GM18498 (cell line): ENCODE measurements at regions not wholly inside any gene's neighbourhood (a gene's known extent, or its start where the extent isn't known, plus 50 kb on each side); places are given as distances from the start of the nearest gene placed in this dataset.

Experiments used
- ATAC-seq: cut with Tn5 transposase; IDR thresholded peaks from one replicate; pipeline ENCODE4 v1.9.1; 2021; ENCODE audit warnings: mild to moderate bottlenecking, moderate library complexity; ENCODE audit not compliant: unreplicated experiment

GRCh38 chr15:26378304-26378703 is 394.6 kb downstream of the GABRB3 start:
- ATAC-seq, result no peak

GRCh38 chr15:26376243-26376642 is 396.6 kb downstream of the GABRB3 start:
- no peak for ATAC-seq

- no peak for ATAC-seq
Observed at GRCh38 chr15:26374806-26375205, 398.1 kb downstream of the GABRB3 start.

GRCh38 chr15:26372706-26373105 is 400.2 kb downstream of the GABRB3 start:
- ATAC-seq, result no peak

- no peak for ATAC-seq
Observed at GRCh38 chr15:26365077-26365476, 407.8 kb downstream of the GABRB3 start.

GRCh38 chr15:26359855-26360254 is 413.0 kb downstream of the GABRB3 start:
- ATAC-seq, result no peak

- ATAC-seq, result no peak
Observed at GRCh38 chr15:26358708-26359107, 414.2 kb downstream of the GABRB3 start.

- ATAC-seq, result no peak
Observed at GRCh38 chr15:26357653-26358052, 415.2 kb downstream of the GABRB3 start.

- ATAC-seq, result no peak
Observed at GRCh38 chr15:26355472-26356074, 417.3 kb downstream of the GABRB3 start.

GRCh38 chr15:26352909-26353308 is 420.0 kb downstream of the GABRB3 start:
- ATAC-seq, result no peak

- no peak for ATAC-seq
Observed at GRCh38 chr15:26352406-26352805, 420.5 kb downstream of the GABRB3 start.

- no peak for ATAC-seq
Observed at GRCh38 chr15:26325495-26325894, 447.4 kb downstream of the GABRB3 start.

GRCh38 chr15:26323566-26323965 is 449.3 kb downstream of the GABRB3 start:
- no peak for ATAC-seq

GRCh38 chr15:26318689-26319088 is 454.2 kb downstream of the GABRB3 start:
- ATAC-seq, result no peak

- ATAC-seq, result no peak
Observed at GRCh38 chr15:26314577-26314976, 451.4 kb upstream of the ATP10A start.

- ATAC-seq, result no peak
Observed at GRCh38 chr15:26311710-26312236, 448.6 kb upstream of the ATP10A start.

GRCh38 chr15:26298659-26299170 is 435.6 kb upstream of the ATP10A start:
- no peak for ATAC-seq

- ATAC-seq, result no peak
Observed at GRCh38 chr15:26298010-26298658, 435.0 kb upstream of the ATP10A start.

GRCh38 chr15:26295336-26296085 is 432.4 kb upstream of the ATP10A start:
- no peak for ATAC-seq

- no peak for ATAC-seq
Observed at GRCh38 chr15:26294059-26294689, 431.0 kb upstream of the ATP10A start.

- ATAC-seq, result no peak
Observed at GRCh38 chr15:26287381-26287780, 424.3 kb upstream of the ATP10A start.
